ENCODE measurements at regions not wholly inside any gene's neighbourhood (a gene's known extent, or its start where the extent isn't known, plus 50 kb on each side); places are given as distances from the start of the nearest gene placed in this dataset.

DNA sequence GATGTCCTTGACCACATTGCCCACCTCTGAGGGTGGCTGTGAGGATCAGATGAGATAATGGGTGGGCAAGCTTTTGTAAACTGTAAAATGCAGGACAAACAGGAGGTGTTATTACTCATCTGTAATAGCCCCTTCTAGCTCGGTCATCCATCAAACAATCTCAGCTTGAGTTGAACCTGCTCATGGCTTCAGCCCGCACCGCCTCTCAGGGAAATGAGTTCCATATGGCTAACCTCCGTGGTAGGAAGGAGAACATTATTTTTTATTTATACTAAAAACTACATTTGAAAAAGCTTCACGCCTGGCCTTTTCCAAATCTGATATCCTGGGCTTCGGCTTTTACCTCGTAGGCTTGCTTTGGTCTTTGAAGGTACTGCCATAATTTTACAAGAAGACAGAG is 116.2 kb upstream of the USP24 start:
- no peak for DNase-seq (ENCODE audit: low spot score)

- DNase-seq (ENCODE audit: low spot score) = no peak
Measured at GRCh38 chr1:55329808-55330432, 114.8 kb upstream of the USP24 start.

GRCh38 chr1:55329091-55329490 is 113.9 kb upstream of the USP24 start:
- DNase-seq (ENCODE audit: low spot score) = no peak

- DNase-seq (ENCODE audit: low spot score) = no peak
Measured at GRCh38 chr1:55326496-55327243, 111.5 kb upstream of the USP24 start.

GRCh38 chr1:55323760-55324159 is 108.6 kb upstream of the USP24 start:
- no peak for DNase-seq (ENCODE audit: low spot score)

DNA sequence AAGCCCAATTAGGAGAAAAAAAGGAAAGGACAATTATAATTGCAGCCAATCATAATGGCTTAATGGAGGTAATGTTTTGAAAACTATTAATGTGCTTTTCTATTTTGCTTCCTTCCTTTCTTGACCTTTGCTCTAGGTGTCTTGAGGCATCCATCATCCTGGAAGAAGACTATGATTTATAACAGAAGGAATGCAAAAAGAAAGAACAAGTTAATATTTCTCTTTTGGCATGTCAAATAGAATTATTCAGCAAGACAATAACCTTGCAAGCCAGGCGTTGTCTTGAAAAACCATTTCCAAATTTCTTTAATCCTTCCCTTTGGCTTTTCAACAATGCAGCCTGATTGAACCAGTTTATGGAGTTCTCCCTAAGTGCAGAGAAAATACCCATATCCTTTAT is 107.7 kb upstream of the USP24 start:
- DNase-seq (ENCODE audit: low spot score) = no peak

GRCh38 chr1:55321942-55322341 is 106.8 kb upstream of the USP24 start:
- no peak for DNase-seq (ENCODE audit: low spot score)

GRCh38 chr1:55320891-55321290 is 105.7 kb upstream of the USP24 start:
- DNase-seq (ENCODE audit: low spot score) = no peak

DNA sequence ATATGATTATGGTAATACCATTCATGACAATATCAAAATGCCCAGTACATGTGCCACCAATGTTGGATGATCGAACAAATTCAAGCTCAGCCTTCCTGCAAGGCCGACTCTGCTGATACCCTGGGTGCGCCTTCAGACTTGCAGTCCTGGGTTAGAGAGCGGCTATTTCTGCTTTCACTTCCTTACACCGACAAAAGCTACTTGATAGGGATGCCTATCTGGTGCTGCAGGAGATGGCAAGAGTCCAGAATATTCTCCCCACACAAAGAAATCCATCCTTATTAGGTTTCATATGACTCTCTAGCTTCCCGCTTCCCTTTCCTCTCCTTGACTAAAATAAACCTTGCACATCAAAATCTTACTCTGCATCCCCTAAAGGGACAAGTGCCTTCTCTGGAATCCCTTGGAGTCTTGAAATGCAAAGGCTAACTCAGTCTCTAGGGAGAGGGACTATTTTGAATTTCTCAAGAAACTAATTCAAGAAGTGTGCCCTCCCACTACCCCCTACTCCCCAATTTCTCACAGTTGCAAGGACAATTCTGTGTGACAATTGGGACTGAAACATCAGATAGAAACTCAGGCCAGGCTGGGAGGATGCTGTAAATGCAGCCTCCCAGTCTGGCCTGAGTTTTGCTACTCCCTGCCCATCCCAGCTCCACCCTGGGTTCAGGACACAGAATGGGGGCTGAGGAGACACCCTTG is 103.1 kb upstream of the USP24 start:
- DNase-seq (ENCODE audit: low spot score) = no peak

DNA sequence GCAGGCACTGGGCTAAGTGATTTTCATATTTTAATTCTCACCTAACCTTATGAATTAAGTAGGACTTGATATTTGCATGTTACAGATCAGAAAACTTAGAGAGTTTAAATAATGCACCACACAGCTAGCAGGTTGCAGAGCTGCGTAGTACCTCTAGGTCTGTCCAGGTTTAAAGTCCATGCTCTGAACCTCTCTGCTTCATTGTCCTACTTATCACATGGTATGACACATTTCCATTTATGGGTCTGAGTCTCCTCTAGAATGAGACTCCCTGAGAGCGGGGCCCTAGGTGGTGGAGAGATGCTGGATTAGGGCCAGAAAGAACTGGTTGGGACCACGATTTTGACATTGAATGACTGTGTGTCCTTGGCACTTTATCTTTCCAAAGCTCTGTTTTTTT is 102.5 kb upstream of the USP24 start:
- DNase-seq (ENCODE audit: low spot score) = no peak

DNA sequence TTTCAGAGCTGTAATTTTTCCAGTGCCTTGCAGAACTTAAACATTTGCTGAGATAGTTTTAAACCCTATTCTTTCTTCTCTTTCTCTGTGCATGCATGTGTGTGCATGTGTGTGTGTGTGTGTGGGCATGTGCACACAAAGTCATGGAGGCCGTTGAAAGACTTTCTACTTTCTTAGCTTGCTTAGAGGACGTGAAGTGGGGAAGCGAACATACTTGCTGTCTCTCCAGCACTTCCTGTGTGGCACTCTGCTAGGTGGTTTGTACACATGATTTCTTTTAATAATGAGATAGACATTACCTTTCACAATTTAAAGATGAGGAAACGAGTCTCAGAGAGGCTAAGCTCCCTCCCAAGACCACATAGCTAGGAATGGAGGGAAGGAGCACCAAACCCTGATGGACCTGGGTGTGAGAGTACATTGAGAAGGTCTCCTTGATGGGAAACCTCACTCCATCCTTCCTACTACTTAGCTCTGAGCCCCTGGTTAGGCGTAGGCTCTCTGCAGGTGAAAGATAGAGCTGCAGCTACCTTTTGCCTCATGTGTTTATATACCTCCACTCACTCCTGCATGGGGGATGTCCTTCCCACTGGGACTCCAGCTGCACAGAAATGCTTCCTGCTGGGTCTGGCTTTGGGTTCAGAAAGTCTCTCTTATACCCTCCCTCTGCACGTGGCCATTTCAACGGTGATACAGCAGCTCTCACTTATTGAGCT is 101.9 kb upstream of the USP24 start:
- no peak for DNase-seq (ENCODE audit: low spot score)

GRCh38 chr1:55316502-55316901 is 101.3 kb upstream of the USP24 start:
- DNase-seq (ENCODE audit: low spot score) = no peak

GRCh38 chr1:55315552-55315951 is 100.4 kb upstream of the USP24 start:
- no peak for DNase-seq (ENCODE audit: low spot score)

GRCh38 chr1:55314740-55315139 is 99.6 kb upstream of the USP24 start:
- DNase-seq (ENCODE audit: low spot score) = no peak

- DNase-seq (ENCODE audit: low spot score) = no peak
Measured at GRCh38 chr1:55313903-55314302, 98.7 kb upstream of the USP24 start.

- DNase-seq (ENCODE audit: low spot score) = no peak
Measured at GRCh38 chr1:55311979-55312378, 96.8 kb upstream of the USP24 start.

DNA sequence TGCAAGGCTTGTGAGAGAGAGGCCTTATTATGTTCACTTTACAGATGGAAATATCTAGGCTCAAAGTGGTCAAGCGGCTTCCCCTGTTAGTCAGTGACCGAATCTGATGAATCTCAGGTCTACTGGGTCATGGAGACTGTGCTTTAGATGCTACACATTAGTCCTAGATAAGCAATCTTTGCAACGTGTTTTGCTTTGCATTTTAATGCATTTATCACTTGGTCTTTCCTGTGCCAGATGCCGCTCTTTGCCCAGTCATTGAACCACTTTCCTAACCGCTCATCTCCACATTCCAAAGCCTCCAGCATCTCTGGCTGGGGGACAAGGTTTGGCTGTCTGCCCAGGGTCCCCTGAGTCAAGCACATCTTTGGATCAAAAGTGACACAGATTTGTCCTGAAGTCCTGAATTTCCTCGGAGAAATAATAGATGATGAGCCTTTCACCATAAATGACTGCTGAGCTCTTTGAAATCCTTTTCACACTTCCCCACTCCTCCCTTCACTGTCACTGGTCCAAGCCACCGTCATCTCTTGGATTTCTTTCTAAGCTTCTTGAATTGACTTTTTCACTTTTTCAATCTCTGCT is 96.0 kb upstream of the USP24 start:
- no peak for DNase-seq (ENCODE audit: low spot score)

DNA sequence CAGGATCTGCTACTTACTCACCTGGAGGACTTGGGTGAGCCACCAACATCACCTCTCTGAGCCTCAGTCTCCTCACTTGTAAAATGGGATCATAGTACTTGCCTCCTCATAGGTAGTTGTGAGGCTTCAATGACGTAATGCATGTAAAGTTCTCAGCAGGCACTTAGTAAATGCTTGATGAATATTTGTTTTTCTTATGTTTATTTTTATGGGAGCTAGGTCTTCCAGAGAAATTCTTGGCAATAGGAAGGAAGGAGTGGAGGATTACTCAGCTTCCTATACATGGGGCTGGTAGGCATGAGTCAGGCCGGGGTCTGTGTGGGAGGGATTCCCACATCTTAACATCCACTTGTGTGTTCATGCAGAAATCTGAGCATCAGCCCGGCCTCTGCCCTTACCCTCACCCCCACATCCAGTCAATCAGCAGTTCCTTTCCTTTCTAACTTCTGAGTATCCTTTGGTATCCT is 95.4 kb upstream of the USP24 start:
- DNase-seq (ENCODE audit: low spot score) = no peak

- DNase-seq (ENCODE audit: low spot score) = no peak
Measured at GRCh38 chr1:55309786-55310504, 94.8 kb upstream of the USP24 start.

DNA sequence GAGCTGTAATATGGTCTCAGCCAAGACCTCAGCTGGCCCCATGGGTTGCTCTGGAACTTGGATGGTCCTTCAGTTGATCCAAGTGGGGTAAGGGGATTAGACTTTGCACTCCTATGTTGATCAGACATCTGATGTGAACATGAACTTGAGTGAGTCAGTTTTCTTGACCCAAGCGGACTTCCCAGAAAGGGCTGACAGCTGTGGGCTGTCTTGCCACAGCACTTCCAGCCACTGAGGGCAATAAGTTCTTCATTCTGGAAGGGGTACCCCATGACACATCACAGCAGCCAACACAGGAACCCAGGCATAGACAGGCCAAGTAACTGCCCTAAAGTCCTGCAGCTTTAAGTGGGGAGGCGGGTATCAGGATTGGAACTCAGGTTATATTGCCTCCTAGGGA is 93.9 kb upstream of the USP24 start:
- no peak for DNase-seq (ENCODE audit: low spot score)

- no peak for DNase-seq (ENCODE audit: low spot score)
Measured at GRCh38 chr1:55305735-55306134, 90.6 kb upstream of the USP24 start.

Measured in LoVo (cell line).